AG08395 (cell line): ENCODE measurements at regions not wholly inside any gene's neighbourhood (a gene's known extent, or its start where the extent isn't known, plus 50 kb on each side); places are given as distances from the start of the nearest gene placed in this dataset.

Experiments used
- DNase-seq: peaks from one replicate; pipeline ENCODE4 v3.0.0; 2012; ENCODE audit warnings: mixed read lengths, low spot score

- no peak for DNase-seq
These were observed 86.3 kb upstream of the HIVEP1 start for GRCh38 chr6:11925805-11926204.

DNA sequence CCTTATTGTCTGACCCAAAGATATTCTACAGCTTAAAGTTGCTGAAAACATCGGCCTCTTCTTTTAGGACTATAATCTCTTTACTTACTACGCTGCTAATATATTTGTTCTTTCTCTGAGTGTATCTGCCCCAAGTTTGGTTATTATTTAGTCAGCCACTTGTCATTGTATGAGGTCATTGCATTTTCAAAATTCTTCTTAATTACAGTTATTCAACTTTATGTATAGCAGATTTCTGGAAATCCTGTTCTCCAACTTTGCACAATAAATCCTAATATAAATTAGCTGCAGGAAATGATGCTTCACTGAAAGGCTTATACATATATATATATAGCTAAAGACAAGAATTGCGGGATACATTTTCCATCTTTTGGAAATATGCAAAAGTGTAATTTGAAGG lies 88.5 kb upstream of the HIVEP1 start:
- no peak for DNase-seq

DNA sequence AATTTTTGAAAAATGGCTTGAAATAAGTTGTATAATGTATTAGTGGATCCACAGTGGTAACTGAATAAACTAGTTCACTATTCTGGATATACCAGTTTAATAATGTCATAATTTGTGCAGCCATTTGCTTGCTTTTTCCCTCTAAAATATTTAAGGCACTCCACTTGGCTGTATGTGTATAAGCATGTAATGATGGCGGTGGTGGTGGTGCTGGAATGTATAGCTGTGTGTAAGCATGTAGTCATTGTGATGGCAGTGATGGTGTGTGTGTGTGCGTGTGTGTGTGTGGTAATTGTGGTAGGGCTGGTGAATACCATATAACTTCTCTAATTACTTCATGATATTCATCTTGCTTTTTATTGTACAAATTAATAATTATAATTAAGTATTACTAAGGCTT lies 89.2 kb upstream of the HIVEP1 start:
- no peak for DNase-seq

DNA sequence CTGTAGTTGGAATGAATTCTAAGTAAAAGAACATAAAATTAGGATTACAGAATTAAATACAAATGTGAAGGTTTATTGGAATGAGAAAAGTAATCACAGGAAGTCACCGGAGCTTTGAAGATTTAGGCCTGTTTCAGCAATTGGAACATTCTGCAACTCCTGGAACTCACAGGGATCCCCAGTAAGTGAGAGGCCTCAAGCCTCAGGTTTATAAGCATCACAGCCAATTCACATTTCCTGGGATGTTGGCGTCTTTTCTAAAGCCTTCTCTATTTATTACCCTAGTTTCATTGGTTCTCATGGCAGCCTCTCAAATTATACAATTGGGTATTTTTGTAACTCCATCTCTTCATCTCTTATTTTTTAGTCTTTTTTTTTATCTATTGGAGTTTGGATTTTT lies 90.4 kb upstream of the HIVEP1 start:
- no peak for DNase-seq

DNA sequence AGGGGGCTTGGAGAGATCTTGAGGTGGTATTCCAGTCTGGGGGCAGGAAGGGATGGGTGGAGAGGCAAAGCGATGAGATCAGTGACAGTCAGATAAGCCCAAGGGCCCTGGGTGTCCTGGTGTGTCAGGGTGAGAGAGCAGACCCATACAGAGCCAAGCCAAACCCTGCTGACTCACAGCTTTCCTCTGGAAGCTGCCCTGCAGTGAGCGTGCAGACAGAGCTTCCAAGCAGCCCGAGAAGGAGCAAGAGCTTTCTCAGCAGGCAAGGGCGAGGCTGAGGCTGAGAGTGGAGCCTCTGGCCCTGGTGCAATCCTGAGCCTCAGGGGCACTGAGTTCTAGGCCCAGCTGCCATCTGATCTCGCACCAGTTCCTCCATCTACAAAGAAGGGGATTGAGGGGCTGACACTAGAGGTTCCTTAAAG lies 91.1 kb upstream of the HIVEP1 start:
- DNase-seq, result peak; percentile 95

DNA sequence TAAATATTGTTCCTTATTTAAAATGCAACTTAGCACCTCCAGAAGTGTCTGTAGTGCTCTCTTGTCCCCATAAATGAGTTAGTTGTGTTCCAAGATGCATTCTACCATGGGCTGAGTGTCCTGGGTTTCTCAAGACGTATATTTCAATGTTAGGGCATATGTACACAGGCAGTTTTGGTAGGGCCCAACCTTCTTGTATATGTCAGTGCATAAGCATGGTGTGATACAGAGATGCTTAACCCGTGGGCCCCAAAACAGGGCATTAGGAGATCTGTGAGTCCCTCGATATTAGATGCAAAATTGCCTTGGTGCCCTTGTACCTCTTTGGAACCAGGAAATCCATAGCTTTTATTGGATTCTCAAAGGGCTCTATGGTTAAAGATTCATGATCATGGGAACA lies 91.5 kb upstream of the HIVEP1 start:
- DNase-seq, result no peak

- DNase-seq, result peak; percentile 20
These were observed 92.2 kb upstream of the HIVEP1 start for GRCh38 chr6:11919771-11920440.

DNA sequence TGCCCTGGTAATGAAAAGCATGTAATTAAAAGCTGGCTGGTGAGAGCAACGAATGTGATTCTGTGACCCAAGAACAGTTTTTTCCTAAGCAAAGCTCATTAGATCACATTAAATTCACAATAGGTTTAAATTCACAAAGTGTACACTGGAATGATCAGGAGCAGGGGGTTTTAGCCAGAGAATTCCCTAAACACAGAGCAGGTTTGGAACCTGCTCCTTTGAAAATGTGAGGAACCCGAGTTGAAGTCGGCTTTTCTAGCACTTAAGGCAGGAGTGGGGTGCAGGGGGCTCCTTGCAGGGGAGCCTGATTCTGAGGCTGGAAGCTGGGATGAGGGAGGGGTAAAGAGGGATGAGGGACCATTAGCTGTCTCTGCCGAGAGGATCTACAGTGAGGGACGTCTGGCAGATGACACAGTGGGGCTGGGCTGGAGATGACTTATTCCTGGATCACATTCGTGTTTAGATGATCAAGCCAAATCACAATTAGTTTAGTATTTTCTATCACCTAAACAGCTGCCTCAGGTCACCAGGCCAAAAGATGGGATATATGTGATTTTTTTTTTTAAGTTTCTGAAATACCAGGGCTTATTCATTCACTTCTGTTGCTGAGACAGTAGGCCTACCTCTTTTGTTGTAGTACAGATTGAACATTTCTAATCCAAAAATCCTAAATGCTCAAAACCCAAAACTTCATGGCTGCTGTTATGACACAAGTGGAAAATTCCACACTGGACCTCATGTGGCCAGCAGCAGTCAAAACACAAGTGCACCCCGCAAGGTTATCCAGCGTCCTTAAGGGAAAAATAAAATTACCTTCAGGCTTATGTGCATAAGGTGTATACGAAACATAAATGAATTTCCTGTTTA lies 93.1 kb upstream of the HIVEP1 start:
- peak; percentile 26 for DNase-seq

- peak; percentile 85 for DNase-seq
These were observed 94.0 kb upstream of the HIVEP1 start for GRCh38 chr6:11917951-11918738.

GRCh38 chr6:11912420-11912819 lies 99.7 kb upstream of the HIVEP1 start:
- no peak for DNase-seq

- DNase-seq, result peak; percentile 45
These were observed 100.6 kb upstream of the HIVEP1 start for GRCh38 chr6:11911538-11911937.

DNA sequence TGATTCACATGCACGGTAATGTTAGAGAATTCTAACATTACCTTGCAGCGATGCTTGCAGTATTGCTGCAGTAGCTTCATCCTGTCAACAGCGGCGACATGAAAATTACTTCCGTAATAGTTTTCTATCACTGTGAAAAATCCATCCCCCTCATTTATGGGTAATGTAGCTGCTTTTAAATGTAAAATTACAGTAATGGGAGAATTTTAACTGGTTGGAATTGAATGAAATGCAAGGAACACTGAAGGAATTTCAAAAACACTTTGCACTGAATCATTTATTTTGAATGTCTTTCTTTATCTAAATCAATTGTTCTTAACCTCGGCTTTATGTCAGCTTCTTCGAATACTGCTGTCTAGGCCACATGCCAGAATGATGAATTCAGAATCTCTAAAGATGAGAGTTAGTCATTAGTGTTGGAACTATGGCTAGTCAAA lies 102.4 kb upstream of the HIVEP1 start:
- DNase-seq, result peak; percentile 46

GRCh38 chr6:11908436-11909105 lies 103.5 kb upstream of the HIVEP1 start:
- no peak for DNase-seq

- DNase-seq, result no peak
These were observed 108.5 kb upstream of the HIVEP1 start for GRCh38 chr6:11903645-11904044.

GRCh38 chr6:11902527-11902926 lies 109.6 kb upstream of the HIVEP1 start:
- DNase-seq, result no peak

DNA sequence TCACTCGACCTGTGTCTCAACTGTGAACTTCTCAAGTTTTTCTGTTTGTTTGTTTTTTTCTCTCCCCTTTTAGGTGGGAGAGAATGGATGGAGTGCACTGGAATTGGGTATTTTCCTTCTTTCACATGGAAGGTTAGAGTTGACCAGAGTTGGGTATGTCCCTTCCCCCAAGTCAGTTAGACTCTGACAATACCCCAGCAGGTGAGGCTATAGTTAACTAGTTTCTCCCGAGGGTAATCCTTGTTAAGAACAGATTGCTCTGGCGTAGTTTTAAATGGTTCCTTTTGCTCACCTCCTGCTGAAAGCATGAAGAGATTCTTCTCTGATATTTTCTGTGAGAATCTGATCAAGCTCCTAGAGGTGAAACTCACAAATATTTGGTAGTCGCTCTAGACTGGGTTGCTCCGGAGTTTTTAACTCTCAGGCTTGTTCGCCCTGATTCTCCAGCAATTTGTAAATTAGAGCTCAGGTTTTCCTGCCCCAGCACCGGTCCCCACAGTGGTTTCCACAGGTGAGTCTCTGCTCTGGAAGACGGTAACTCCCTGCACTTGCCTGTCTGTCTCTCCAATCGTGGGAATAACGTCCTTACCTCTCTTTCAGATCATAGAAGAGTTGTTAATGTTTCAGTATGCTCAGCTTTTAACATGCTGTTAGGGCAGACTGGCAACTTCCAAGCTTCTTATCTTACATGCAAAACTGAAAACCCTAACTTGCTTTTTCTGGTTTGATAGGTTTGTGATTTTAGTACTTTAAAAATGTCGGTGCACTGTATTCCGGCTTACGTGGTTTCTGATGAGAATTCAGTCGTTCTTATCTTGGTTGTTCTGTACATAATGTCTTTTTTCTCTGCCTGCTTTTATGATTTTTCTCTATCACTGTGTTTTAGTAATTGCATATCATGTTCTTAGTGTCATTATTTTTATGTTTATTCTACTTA lies 111.2 kb upstream of the HIVEP1 start:
- DNase-seq, result no peak

DNA sequence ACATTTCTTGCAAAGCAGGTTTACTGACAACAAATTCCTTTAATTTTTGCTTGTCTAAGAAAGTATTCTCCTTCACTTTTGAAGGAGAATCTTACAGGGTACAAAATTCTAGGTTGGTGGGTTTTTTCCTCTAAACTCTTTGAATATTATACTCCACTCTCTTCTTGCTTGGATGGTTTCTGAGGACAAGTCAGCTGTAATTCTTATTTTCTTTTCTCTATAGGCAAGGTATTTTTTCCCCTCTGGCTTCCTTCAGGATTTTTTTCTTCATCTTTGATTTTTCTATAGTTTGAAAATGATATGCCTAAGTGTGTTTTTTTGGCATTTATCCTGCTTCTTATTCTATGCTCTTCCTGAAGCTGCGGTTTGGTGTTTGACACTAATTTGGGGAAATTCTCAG lies 112.5 kb upstream of the HIVEP1 start:
- DNase-seq, result no peak

DNA sequence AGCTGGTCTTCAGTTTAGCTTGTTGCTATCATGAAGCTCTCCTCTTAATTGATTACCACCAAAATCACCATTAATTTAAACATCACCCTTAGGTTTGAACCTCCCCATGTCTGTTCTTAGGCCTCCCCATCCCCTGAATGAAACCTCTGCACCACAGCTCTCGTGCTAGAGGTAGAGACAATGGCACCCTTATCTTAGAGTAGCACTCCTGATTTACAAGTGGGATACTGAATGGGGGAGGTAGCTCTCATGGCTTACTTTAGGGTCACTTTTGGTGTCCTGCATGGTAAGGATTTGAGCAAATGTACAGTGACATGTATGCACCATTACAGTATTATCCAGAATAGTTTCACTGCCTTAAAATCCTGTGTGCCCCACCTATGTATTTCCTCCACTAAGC lies 115.6 kb upstream of the ADTRP start:
- no peak for DNase-seq

GRCh38 chr6:11891547-11891946 lies 112.9 kb upstream of the ADTRP start:
- DNase-seq, result no peak

- DNase-seq, result no peak
These were observed 112.2 kb upstream of the ADTRP start for GRCh38 chr6:11890849-11891248.

- DNase-seq, result no peak
These were observed 111.6 kb upstream of the ADTRP start for GRCh38 chr6:11890209-11890608.
